ENCODE measurements at regions not wholly inside any gene's neighbourhood (a gene's known extent, or its start where the extent isn't known, plus 50 kb on each side); places are given as distances from the start of the nearest gene placed in this dataset.

- TF ChIP-seq POLR2A (IDR thresholded peaks at IDR 0.05) (no peak), CTCF (IDR thresholded peaks at IDR 0.05) (no peak), POLR2AphosphoS5 (IDR thresholded peaks at IDR 0.05) (no peak)
Observed at GRCh38 chr2:41199334-41199733, 747.4 kb upstream of the SLC8A1 start.

All from stomach (tissue), 4 donors.